ACHN (cell line): ENCODE measurements at regions not wholly inside any gene's neighbourhood (a gene's known extent, or its start where the extent isn't known, plus 50 kb on each side); places are given as distances from the start of the nearest gene placed in this dataset.

Experiments
- DNase-seq: peaks from one replicate; pipeline ENCODE4 v3.0.0-alpha.2; 2015
- in situ Hi-C: cut with HindIII; loops from 2 replicates; pipeline ENCODE4 v1.10.0; 2017; ENCODE audit warnings: low sequenced_read_pairs, low pct_ligation_motif_present, low pct_unique_long_range_greater_than_20kb

- in situ Hi-C loops: no loop called here
- no peak for DNase-seq
Measured at GRCh38 chr5:135192351-135192750, 158.3 kb upstream of the PITX1 start.

GRCh38 chr5:135191084-135191826, 157.2 kb upstream of the PITX1 start:
- in situ Hi-C loops: no loop called here
- peak; percentile 72 for DNase-seq

GRCh38 chr5:135190416-135191083, 156.5 kb upstream of the PITX1 start:
- in situ Hi-C loops: no loop called here
- no peak for DNase-seq

DNA sequence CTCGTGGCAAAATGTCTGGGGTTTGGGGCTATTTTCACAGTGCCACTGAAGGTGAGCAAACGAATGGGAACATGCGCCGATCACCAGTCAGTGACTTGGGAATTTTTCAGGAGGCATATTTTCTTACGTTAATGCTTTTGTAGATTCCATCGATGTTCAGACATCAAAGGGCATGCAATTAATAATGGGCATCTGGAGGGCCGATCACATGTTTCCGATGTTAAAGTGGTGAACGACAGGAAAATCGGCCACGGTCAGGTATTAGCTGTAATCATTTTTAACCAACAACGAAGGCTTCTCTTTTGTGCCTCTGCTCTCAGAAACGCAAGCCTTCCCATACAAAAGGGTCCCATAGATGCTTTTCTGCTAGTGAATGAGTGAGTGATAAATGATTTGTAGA, 155.0 kb upstream of the PITX1 start:
- DNase-seq: no peak
- in situ Hi-C loops: no loop called here

- in situ Hi-C loops: no loop called here
Measured at GRCh38 chr5:135188233-135188914, 154.3 kb upstream of the PITX1 start.

GRCh38 chr5:135186662-135187522, 152.9 kb upstream of the PITX1 start:
- in situ Hi-C loops: no loop called here
- DNase-seq: no peak

More at GRCh38 chr5:135188233-135188914, 154.3 kb upstream of the PITX1 start:
- no peak for DNase-seq

DNA sequence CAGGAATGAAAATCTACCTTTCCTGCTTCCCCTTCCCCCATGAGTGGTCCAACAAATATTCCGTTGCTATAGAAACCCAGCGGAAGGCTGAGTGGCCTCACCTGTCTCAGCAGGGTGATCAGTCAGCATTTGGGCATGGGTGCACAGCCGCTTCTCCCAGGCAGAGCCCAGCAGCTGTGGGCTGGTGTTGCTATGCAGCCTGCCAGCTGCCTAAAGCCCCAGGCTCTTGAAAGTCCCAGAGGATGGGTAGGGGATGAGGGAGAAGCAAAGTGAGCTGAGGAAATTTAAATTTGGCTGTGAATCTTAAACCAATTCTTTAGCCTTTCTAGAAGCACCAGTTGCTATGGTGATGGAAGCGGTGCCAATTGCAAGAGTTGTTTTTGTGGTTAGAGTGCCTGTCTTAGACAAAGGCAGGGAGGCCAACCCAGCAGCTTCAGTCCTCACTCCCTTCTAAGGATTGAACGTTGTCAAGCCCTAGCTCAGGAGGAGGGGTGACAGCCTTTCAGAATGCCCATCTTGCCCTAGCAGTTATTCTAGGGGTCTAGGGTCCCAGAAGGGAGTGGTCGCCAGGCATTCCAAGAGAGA, 151.5 kb upstream of the PITX1 start:
- in situ Hi-C loops: no loop called here
- no peak for DNase-seq

DNA sequence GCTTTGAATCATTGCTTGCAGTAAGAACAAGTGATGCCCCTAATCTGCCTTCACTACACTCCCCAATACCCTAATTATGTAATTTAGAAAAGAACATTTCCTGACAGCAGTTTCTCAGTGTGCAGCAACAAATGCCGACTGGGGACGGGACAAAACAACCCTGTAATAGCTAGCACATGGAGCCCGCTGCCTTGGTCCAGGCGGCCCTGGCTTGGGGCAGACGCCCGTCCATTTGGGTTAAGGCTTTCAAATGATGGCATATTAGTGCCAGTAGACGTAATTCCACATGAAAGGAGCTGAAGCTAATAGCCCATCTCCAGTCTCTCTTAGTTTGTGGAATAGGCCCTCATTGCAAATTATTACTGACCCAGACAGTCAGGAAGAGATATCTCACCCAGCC, 150.6 kb upstream of the PITX1 start:
- in situ Hi-C loops: no loop called here
- no peak for DNase-seq

DNA sequence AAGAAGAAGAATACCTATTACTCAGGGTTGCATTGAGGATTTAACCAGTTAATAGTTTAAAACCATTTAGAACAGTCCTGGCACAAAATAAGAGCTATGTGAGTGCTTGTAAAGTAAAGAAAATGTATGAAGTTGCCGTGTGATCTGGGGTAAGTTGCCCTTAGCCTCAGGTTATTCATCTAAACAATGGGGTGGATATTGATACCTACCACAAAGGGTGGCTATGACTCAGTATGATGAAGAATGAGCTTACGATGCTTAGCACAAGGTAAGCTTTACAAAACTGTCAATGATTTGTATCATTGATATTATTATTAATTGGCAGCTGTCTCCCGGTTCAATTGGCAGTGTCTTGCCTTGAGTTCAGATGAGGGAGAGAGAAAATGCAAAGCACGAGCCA, 149.4 kb upstream of the PITX1 start:
- in situ Hi-C loops: no loop called here
- DNase-seq: no peak

DNA sequence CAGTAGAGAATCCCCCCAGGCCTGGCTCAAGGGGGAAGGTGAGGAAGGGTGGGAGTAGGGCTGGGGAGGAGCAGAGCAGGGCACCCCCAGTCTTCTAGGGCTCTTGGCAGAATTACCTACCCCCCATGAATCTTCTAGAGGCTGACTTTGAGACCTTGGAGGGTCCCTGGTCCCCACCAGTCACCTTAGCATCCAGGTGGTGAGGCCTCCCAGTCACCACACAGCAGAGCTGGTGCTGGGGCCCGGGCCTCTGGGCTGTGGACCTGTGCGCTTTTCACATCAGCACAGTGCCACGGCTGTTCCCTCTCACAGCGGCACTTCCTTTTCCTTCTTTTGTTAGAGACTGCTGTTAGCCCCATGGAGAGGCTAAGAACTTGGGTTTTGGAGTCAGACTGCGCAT, 148.6 kb upstream of the PITX1 start:
- DNase-seq: no peak
- in situ Hi-C loops: no loop called here

DNA sequence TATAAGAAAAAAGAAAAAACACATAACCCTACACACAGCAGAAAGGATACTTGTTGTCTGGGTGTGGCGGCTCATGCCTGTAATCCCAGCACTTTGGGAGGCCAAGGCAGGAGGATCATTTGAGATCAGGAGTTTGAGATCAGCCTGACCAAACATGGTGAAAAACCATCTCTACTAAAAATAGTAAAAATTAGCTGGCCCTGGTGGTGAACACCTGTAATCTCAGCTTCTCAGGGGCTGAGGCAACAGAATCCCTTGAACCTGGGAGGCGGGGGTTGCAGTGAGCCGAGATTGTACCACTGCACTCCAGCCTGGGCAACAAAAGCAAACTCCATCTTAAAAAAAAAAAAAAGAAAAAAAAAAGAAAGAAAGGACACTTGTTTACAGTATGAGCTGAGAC, 147.6 kb upstream of the PITX1 start:
- DNase-seq: no peak
- in situ Hi-C loops: no loop called here

- in situ Hi-C loops: no loop called here
Measured at GRCh38 chr5:135179308-135179980, 145.4 kb upstream of the PITX1 start.

GRCh38 chr5:135178476-135179155, 144.6 kb upstream of the PITX1 start:
- no peak for DNase-seq
- in situ Hi-C loops: no loop called here

More at GRCh38 chr5:135179308-135179980, 145.4 kb upstream of the PITX1 start:
- DNase-seq: no peak

DNA sequence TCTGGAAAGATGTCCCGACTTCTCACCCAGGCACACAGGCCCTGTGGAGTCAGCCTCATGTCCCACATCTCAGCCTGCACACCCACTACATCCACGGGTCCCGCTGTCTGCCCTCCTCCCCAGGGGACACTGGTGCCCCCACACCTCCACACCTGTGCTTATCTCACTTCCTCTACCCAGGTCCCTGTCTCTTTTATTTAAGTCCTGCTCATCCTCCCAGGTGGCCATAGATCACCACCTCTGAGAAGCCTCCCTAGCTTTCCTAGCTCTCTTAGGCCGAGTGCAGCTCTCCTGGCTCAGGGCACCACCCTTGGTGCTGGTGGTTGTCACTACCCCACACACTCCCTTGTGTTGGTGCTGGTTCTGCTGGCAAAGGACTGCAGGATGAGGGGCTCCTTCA, 143.6 kb upstream of the PITX1 start:
- DNase-seq: no peak
- in situ Hi-C loops: no loop called here

DNA sequence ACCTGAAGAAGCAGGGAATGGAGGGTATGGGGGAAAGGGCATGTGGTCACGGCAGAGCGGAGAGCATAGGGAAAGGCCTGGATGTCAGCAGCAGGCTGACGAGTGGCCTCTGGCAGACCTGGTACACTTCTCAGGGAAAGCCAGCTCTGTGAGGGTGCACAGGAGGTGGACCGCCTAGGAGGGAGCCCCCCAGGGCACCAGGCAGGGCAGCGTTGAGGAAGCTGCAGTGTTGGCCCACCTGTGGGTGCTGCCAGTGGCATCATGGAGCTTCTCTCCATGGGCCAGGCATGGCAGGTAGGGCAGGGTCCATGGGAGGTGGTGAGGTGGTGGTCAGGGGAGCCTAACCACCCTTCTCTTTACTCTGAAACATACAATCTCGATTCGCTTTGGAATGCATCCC, 143.0 kb upstream of the PITX1 start:
- in situ Hi-C loops: no loop called here
- DNase-seq: no peak

GRCh38 chr5:135174315-135175096, 140.5 kb upstream of the PITX1 start:
- no peak for DNase-seq

More at GRCh38 chr5:135174315-135175096, 140.5 kb upstream of the PITX1 start:
- in situ Hi-C loops: no loop called here
